BLaER1 treated with 17β-estradiol and CSF1 and Interleukin-3, amounts not matched to agents 10 nM and 100 nM (cell line): ENCODE measurements at regions not wholly inside any gene's neighbourhood (a gene's known extent, or its start where the extent isn't known, plus 50 kb on each side); places are given as distances from the start of the nearest gene placed in this dataset.
A peak's percentile ranks its signal among the peaks of the same experiment; 100 is the strongest.

Source experiments
- H3K27ac ChIP-seq, 11 experiments: shearing (Covaris generic); formaldehyde crosslinking; 2 replicates each; pipeline ENCODE4 v1.8.1; 2022
- H3K27me3 ChIP-seq, 11 experiments: shearing (Covaris generic); formaldehyde crosslinking; 2 replicates each; pipeline ENCODE4 v1.8.1; 2022
- H3K36me3 ChIP-seq, 11 experiments: shearing (Covaris generic); formaldehyde crosslinking; 2 replicates each; pipeline ENCODE4 v1.8.1; 2022
- H3K4me1 ChIP-seq, 10 experiments: shearing (Covaris generic); formaldehyde crosslinking; 2 replicates each; pipeline ENCODE4 v1.8.1; 2022
- H3K4me2 ChIP-seq, 11 experiments: shearing (Covaris generic); formaldehyde crosslinking; 2 replicates each; pipeline ENCODE4 v1.8.1; 2022
- H3K4me3 ChIP-seq, 10 experiments: shearing (Covaris generic); formaldehyde crosslinking; 2 replicates each; pipeline ENCODE4 v1.8.1; 2022
- H3K9ac ChIP-seq, 11 experiments: shearing (Covaris generic); formaldehyde crosslinking; 2 replicates each; pipeline ENCODE4 v1.8.1; 2022
- H3K9me3 ChIP-seq, 11 experiments: shearing (Covaris generic); formaldehyde crosslinking; replicated peaks in 1 of 11; 2 replicates each; pipeline ENCODE4 v1.8.1; 2022
- H4K20me1 ChIP-seq, 11 experiments: shearing (Covaris generic); formaldehyde crosslinking; 2 replicates each; pipeline ENCODE4 v1.8.1; 2022
- Cebpa-rat ChIP-seq, 11 experiments: shearing (Covaris generic); IDR thresholded peaks; 2 replicates each; pipeline ENCODE4 v1.8.1; 2022

DNA sequence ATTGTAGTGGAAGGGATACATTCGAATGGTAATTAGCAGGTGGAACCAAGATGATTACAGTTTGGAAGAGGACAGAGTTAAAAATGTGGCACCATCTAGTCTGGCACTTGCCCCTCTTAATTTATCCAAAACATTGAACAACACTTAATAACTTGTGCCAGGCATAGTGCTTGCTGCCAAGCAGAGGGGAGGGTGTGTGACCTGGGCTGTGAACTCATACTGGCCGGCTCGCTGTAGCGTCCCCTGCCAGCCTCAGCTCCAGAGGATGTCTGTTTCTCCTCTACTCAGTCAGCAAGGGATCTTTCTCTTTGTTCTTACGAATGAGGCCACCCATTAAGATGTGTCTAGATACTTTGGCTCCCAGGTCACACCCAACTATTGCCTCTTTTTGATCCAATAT is 179.4 kb upstream of the INHBA start:
- Histone ChIP-seq H3K27me3 (peaks cover 0 to 25% (median 0%) of the 10 kb centered on the region in 11 experiments; a peak in 3 of 22 replicates), H3K4me1 (peaks cover 61 to 70% (median 65%) of the 10 kb centered on the region in 10 experiments), H3K9me3 (peaks cover 0 to 17% (median 12%) of the 10 kb centered on the region in 11 experiments; a peak in 19 of 22 replicates), H3K36me3 (no peaks in the 10 kb centered on the region), H3K4me3 (peak overlapping the region in 6 of 10 experiments; percentile 5 to 43 (median 26); a peak in 6 of 20 replicates), H3K27ac (peak overlapping the region; percentile 74 to 96 (median 80)), H4K20me1 (peaks cover 0 to 4% (median 0%) of the 10 kb centered on the region in 11 experiments; a peak in 1 of 22 replicates), H3K4me2 (peak overlapping the region; percentile 68 to 91 (median 81)), H3K9ac (peak overlapping the region; percentile 27 to 83 (median 61); a peak in 19 of 22 replicates)
- no peak for TF ChIP-seq Cebpa-rat (IDR thresholded peaks at IDR 0.05)

DNA sequence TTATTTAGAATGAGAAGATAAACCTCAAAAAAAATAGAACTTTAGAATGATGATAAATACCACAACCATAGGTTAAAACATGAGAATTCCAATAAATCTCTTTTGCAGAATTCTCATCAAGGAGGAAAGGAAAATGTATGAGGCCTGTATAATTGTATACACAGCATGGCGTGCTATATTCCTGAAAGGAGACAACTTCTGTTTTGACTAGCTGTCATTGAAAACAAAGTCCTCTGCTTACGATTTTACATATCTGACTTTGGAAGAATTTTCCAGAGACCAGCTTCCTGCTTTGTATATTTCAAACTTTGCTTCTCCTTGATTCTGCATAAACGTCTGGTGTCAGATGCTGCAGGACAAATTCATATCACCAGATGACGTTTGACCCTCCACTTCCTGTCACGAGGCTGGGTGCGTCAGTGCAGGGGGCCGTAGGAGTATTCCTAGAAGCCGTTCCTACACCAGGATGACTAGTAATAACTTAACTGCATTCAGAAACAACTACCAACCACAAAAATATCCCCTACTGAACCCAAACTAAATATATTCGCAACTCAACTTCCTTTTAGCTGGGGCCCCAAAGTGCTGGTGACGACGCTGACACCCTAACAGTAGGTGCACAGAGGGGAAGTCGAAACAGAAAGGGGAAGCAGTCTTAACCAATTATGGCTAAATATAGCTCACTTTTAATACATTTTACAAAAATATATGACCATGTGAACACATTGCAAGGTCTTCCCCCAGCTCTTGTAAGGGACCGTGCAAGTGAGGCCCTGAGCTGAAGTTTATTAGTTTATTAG is 178.6 kb upstream of the INHBA start:
- peak in 5 of 11 experiments; percentile 10 to 61 (median 21); a peak in 4 of 22 replicates for TF ChIP-seq Cebpa-rat (IDR thresholded peaks at IDR 0.05)
- Histone ChIP-seq H3K27me3 (peaks cover 0 to 25% (median 0%) of the 10 kb centered on the region in 11 experiments; a peak in 3 of 22 replicates), H3K27ac (peak overlapping the region; percentile 74 to 96 (median 80)), H3K36me3 (no peaks in the 10 kb centered on the region), H3K9ac (peak overlapping the region; percentile 27 to 83 (median 61); a peak in 19 of 22 replicates), H3K4me2 (peak overlapping the region; percentile 68 to 91 (median 81)), H3K4me3 (peak overlapping the region in 9 of 10 experiments; percentile 5 to 43 (median 27); a peak in 12 of 20 replicates), H4K20me1 (peaks cover 0 to 4% (median 0%) of the 10 kb centered on the region in 11 experiments; a peak in 1 of 22 replicates), H3K4me1 (peaks cover 54 to 62% (median 58%) of the 10 kb centered on the region in 10 experiments), H3K9me3 (peaks cover 0 to 17% (median 12%) of the 10 kb centered on the region in 11 experiments; a peak in 19 of 22 replicates)

DNA sequence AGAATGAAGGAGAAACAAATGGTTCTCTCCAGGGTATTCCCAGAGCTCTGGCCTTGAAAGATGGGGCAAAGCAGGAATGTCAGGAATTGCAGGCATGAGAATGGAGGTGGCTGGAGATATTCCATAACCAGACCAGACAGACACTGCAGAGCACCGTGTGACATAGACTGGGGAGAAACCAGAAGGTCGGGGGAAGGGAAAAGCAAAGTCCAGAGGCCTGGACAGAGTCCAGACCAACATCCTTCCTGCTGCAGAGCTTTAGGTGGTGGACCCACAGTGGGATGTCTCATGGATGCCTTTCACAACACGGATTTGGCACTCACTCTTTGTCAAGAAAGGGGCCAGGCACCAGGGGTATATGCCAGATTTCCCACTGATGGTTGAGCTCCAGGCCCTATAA is 177.2 kb upstream of the INHBA start:
- Histone ChIP-seq H3K9ac (no peak overlapping the region; a peak in 1 of 22 replicates), H3K4me1 (peaks cover 43 to 69% (median 56%) of the 10 kb centered on the region in 10 experiments), H3K27me3 (peaks cover 0 to 20% (median 0%) of the 10 kb centered on the region in 11 experiments; a peak in 3 of 22 replicates), H4K20me1 (no peaks in the 10 kb centered on the region), H3K9me3 (peaks cover 0 to 17% (median 12%) of the 10 kb centered on the region in 11 experiments; a peak in 19 of 22 replicates), H3K4me3 (peak overlapping the region in 1 of 10 experiments; percentile 26; a peak in 1 of 20 replicates), H3K4me2 (peak overlapping the region; percentile 66 to 87 (median 80); a peak in 20 of 22 replicates), H3K36me3 (no peaks in the 10 kb centered on the region), H3K27ac (peak overlapping the region; percentile 74 to 96 (median 80); a peak in 18 of 22 replicates)
- no peak for TF ChIP-seq Cebpa-rat (IDR thresholded peaks at IDR 0.05)

DNA sequence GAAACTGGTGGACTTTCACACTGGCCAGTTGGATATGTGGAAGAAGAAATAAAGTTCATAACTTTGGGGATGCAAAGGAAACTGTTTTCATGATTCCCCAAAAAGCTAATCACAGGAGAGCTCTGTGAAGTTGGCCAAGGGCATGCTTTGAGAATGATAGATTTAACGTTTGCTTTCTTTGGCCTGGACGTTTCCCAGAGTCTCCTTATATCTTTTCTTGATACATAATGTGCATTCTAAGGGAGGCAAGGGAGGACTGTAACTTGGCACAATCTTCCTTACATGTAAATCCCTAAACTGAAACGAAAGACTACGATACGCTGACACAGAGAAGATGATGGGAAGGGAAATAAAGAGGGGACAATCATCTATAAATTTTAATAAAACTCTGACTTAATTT is 176.5 kb upstream of the INHBA start:
- H3K27me3 ChIP-seq: peaks cover 0 to 16% (median 0%) of the 10 kb centered on the region in 11 experiments; a peak in 3 of 22 replicates
- H3K36me3 ChIP-seq: no peaks in the 10 kb centered on the region
- H3K4me3 ChIP-seq: no peak overlapping the region
- H4K20me1 ChIP-seq: no peaks in the 10 kb centered on the region
- peak overlapping the region in 1 of 11 experiments; percentile 96; a peak in 3 of 22 replicates for H3K27ac ChIP-seq
- H3K9ac ChIP-seq: no peak overlapping the region
- H3K9me3 ChIP-seq: peaks cover 0 to 17% (median 12%) of the 10 kb centered on the region in 11 experiments; a peak in 19 of 22 replicates
- TF ChIP-seq Cebpa-rat (IDR thresholded peaks at IDR 0.05): no peak
- H3K4me2 ChIP-seq: peak overlapping the region; percentile 26 to 87 (median 60); a peak in 21 of 22 replicates
- H3K4me1 ChIP-seq: peaks cover 41 to 76% (median 62%) of the 10 kb centered on the region in 10 experiments

DNA sequence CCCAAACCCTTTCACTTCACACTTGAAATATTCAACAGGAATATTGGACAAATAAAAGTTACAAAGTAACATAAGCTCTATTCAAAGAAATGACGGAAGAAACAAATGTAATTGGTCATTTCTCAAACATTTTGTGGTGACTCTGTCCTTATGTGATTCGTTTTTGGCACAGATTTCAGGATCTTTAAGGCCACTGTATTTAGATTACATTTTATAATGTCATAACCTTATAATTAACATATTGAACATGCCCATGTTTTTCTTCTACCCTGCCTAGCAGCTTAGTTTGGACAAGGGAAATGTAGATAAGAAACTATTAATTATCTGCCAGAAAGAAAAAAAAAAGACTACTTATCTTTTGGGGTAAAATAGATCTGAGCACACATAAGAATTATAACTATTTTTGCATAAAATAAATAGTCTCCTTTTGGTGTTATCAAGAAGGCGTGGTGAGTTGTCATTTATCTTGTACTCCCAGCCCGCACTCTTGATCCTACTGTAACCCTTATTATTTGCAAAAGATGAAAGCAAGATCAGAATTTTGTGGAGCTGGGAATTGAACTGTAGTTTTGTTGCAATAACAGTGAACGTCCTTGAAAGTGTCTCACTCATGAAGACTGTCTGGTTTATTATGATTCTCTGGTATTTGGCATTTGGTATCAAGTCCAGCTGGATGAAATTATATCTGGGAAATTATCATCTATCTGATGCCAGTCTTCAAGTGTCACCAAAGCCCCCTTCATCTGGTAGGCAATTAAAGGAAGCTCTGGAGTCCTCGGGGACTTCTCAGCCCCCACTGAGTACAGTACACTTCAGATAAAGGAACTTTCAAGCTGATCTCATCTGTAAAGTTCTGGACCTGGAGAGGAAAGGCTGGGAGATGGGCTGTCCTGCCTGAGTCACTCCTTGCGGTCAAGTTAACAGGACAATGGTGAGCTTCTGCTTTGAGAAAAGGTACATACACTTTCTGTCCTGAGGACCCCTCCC is 175.7 kb upstream of the INHBA start:
- H3K27me3 ChIP-seq: peaks cover 0 to 10% (median 0%) of the 10 kb centered on the region in 11 experiments; a peak in 2 of 22 replicates
- H3K36me3 ChIP-seq: no peaks in the 10 kb centered on the region
- H3K9ac ChIP-seq: no peak overlapping the region
- peak overlapping the region in 1 of 11 experiments; percentile 96; a peak in 1 of 22 replicates for H3K27ac ChIP-seq
- no peak for TF ChIP-seq Cebpa-rat (IDR thresholded peaks at IDR 0.05)
- H3K4me3 ChIP-seq: no peak overlapping the region
- H3K4me2 ChIP-seq: peak overlapping the region; percentile 26 to 87 (median 60); a peak in 21 of 22 replicates
- H3K4me1 ChIP-seq: peaks cover 41 to 84% (median 70%) of the 10 kb centered on the region in 10 experiments
- H3K9me3 ChIP-seq: peaks cover 0 to 17% (median 12%) of the 10 kb centered on the region in 11 experiments; a peak in 19 of 22 replicates
- H4K20me1 ChIP-seq: no peaks in the 10 kb centered on the region

DNA sequence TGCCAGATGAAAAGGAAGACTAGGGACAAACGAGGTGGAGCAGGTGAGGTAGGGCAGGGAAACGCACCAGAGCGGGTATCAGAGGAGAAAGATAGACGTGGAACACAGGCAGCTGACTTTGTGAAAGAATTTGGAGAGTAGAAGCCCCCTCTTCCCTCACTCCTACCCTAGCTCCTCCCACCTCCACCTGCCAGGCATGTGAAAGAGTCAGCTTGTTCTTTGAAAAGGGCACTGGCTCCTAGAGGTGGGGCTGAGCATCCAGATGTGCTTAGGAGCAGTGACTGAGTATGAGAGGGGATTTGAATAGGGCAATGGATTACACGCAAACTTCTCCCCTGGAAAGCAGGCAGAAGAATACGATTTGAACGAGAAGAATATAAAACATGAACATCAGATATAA is 174.2 kb upstream of the INHBA start:
- peaks cover 29 to 81% (median 62%) of the 10 kb centered on the region in 10 experiments for H3K4me1 ChIP-seq
- H3K4me2 ChIP-seq: no peak overlapping the region
- H3K9me3 ChIP-seq: peaks cover 0 to 17% (median 11%) of the 10 kb centered on the region in 11 experiments; a peak in 19 of 22 replicates
- no peaks in the 10 kb centered on the region for H4K20me1 ChIP-seq
- TF ChIP-seq Cebpa-rat (IDR thresholded peaks at IDR 0.05): no peak
- H3K36me3 ChIP-seq: no peaks in the 10 kb centered on the region
- H3K27me3 ChIP-seq: no peaks in the 10 kb centered on the region
- no peak overlapping the region for H3K9ac ChIP-seq
- no peak overlapping the region for H3K4me3 ChIP-seq
- H3K27ac ChIP-seq: no peak overlapping the region

DNA sequence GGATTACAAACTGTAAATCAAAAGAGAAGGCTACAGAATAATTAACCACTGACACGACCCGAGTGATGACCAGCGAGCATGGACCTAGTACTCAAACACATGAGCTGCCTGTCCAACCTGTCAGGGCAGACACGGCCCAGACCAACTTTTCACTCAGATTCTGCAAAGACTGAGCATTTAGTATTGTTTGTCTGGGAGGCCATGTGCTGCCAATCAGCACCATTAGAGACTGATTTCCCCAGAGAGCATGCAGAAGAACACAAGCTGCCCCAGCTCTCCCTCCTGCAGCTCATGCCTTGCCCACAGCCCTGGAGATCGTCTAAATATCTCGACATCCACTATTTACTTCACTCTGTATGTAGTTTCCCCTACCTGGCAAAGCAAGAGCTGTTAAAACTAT is 172.6 kb upstream of the INHBA start:
- Histone ChIP-seq H3K4me2 (peak overlapping the region in 8 of 11 experiments; percentile 35 to 65 (median 56); a peak in 12 of 22 replicates), H3K36me3 (no peaks in the 10 kb centered on the region), H3K9ac (no peak overlapping the region), H3K4me3 (no peak overlapping the region), H4K20me1 (no peaks in the 10 kb centered on the region), H3K27me3 (no peaks in the 10 kb centered on the region), H3K9me3 (peaks cover 0 to 8% (median 5%) of the 10 kb centered on the region in 11 experiments; a peak in 19 of 22 replicates), H3K27ac (peak overlapping the region in 1 of 11 experiments; percentile 41; a peak in 1 of 22 replicates), H3K4me1 (peaks cover 20 to 65% (median 48%) of the 10 kb centered on the region in 10 experiments)
- no peak for TF ChIP-seq Cebpa-rat (IDR thresholded peaks at IDR 0.05)
